Endothelial cell of umbilical vein (primary cell): ENCODE measurements at regions not wholly inside any gene's neighbourhood (a gene's known extent, or its start where the extent isn't known, plus 50 kb on each side); places are given as distances from the start of the nearest gene placed in this dataset.

Source experiments
- BruUV-seq: library from RNA; stranded (reverse); fragments of 400-500 nt; replicated peaks from 2 replicates; lab custom pipeline; 2021; lab: Mats Ljungman, UMichigan
- CTCF ChIA-PET: fragments of 300-600, 350-600 bp; sonication (Branson Sonifier 250); formaldehyde crosslinking; loops from one replicate; lab custom pipeline; 2021; ENCODE audit warnings: antibody characterized with exemption, inconsistent platforms; lab: Charles Lee
- POLR2A ChIA-PET: fragments of 300-600, 350-600 bp; sonication (Branson Sonifier 250); formaldehyde crosslinking; loops from one replicate; lab custom pipeline; 2021; ENCODE audit warnings: antibody characterized with exemption, inconsistent platforms; lab: Charles Lee
- DNase-seq: peaks from one replicate; pipeline ENCODE4 v3.0.0-alpha.2; 2011; ENCODE audit warnings: low read depth, low spot score
- FAIRE-seq: peaks from 2 replicates; lab custom pipeline; 2011; peaks lifted over from hg19 to GRCh38; lab: Jason Lieb, UNC
- H2AFZ ChIP-seq: 2 replicates; pipeline ENCODE4 v1.6.0; 2012; ENCODE audit warnings: low read depth, low read length, control low read depth, inconsistent platforms
- H3K27ac ChIP-seq: 2 replicates; pipeline ENCODE4 v1.5.1; 2011; ENCODE audit warnings: low read depth, mild to moderate bottlenecking, control low read depth, low read length, moderate library complexity; ENCODE audit not compliant: insufficient read depth
- H3K27me3 ChIP-seq, 2 experiments: 2 replicates each; pipeline versions ENCODE4 v1.6.0 to v1.6.1; 2011; ENCODE audit warnings: low read length in 2 of 2, mixed read lengths in 1 of 2; ENCODE audit not compliant: control insufficient read depth in 2 of 2, insufficient read depth in 2 of 2
- H3K36me3 ChIP-seq, 2 experiments: 2 replicates in 1 of 2; 3 replicates in 1 of 2; pipeline ENCODE4 v1.5.1; 2011; ENCODE audit warnings: low read length in 2 of 2, mild to moderate bottlenecking in 1 of 2, moderate library complexity in 1 of 2; ENCODE audit not compliant: control insufficient read depth in 2 of 2, insufficient read depth in 2 of 2; ENCODE audit errors: extremely low read depth in 1 of 2
- H3K4me1 ChIP-seq: 3 replicates; pipeline ENCODE4 v1.5.1; 2011; ENCODE audit warnings: mild to moderate bottlenecking, low read length; ENCODE audit not compliant: control insufficient read depth, insufficient read depth; ENCODE audit errors: extremely low read depth
- H3K4me2 ChIP-seq: 2 replicates; pipeline ENCODE4 v1.6.1; 2011; ENCODE audit warnings: low read length, control low read depth, mixed read lengths; ENCODE audit not compliant: insufficient read depth
- H3K4me3 ChIP-seq, 3 experiments: fragments of 200-600 bp in 1 of 3; sonication (generic), shearing (Covaris generic) in 1 of 3; replicated peaks in 1 of 3; 2 replicates each; pipeline ENCODE4 v1.5.1; 2011 to 2016; ENCODE audit warnings: control low read depth in 3 of 3, low read length in 3 of 3, mild to moderate bottlenecking in 2 of 3, inconsistent platforms in 1 of 3, low read depth in 1 of 3, moderate library complexity in 1 of 3; ENCODE audit not compliant: insufficient read depth in 1 of 3
- H3K79me2 ChIP-seq: 2 replicates; pipeline ENCODE4 v1.6.0; 2012; ENCODE audit warnings: low read length, inconsistent platforms; ENCODE audit not compliant: control insufficient read depth, insufficient read depth
- H3K9ac ChIP-seq: replicated peaks from 2 replicates; pipeline ENCODE3; 2011; ENCODE audit warnings: low read length, control low read depth; ENCODE audit not compliant: insufficient read depth; ENCODE audit errors: extremely low read depth
- H3K9me1 ChIP-seq: replicated peaks from 3 replicates; pipeline ENCODE4 v1.6.0; 2011; ENCODE audit warnings: mild to moderate bottlenecking, low read length; ENCODE audit not compliant: control insufficient read depth, insufficient read depth; ENCODE audit errors: extremely low read depth
- H3K9me3 ChIP-seq: replicated peaks from 2 replicates; pipeline ENCODE4 v1.5.1; 2012; ENCODE audit warnings: low read length, inconsistent platforms; ENCODE audit not compliant: control insufficient read depth, insufficient read depth
- H4K20me1 ChIP-seq: replicated peaks from 2 replicates; pipeline ENCODE3; 2011; ENCODE audit warnings: mild to moderate bottlenecking, low read length; ENCODE audit not compliant: control insufficient read depth, insufficient read depth; ENCODE audit errors: extremely low read depth
- CTCF ChIP-seq, 2 donors: IDR thresholded peaks; 1 replicate in 1 of 2; 2 replicates in 1 of 2; pipeline ENCODE4 v1.5.1; 2011; ENCODE audit warnings: low read length in 2 of 2, mild to moderate bottlenecking in 2 of 2, moderate library complexity in 2 of 2, control low read depth in 1 of 2, inconsistent platforms in 1 of 2, low read depth in 1 of 2; ENCODE audit not compliant: insufficient read depth in 1 of 2; ENCODE audit errors: extremely low read depth in 1 of 2
- EZH2 ChIP-seq: IDR thresholded peaks from 2 replicates; pipeline ENCODE4 v1.6.1; 2012; ENCODE audit warnings: borderline replicate concordance, low read depth, mild to moderate bottlenecking, moderate library complexity, low read length, inconsistent platforms; ENCODE audit not compliant: severe bottlenecking
- FOS ChIP-seq: IDR thresholded peaks from 2 replicates; pipeline ENCODE4 v1.6.1; 2011; ENCODE audit warnings: mild to moderate bottlenecking, low read length, moderate library complexity, borderline replicate concordance; ENCODE audit not compliant: insufficient read depth
- GATA2 ChIP-seq: IDR thresholded peaks from 2 replicates; pipeline ENCODE4 v1.7.0; 2011; ENCODE audit warnings: low read depth, mild to moderate bottlenecking, moderate library complexity, mixed read lengths, low read length; ENCODE audit not compliant: insufficient read length, insufficient read depth
- JUN ChIP-seq: IDR thresholded peaks from 2 replicates; pipeline ENCODE4 v1.6.1; 2011; ENCODE audit warnings: borderline replicate concordance, low read depth; ENCODE audit not compliant: insufficient read length, insufficient read depth
- MAX ChIP-seq: IDR thresholded peaks from 2 replicates; pipeline ENCODE4 v1.6.1; 2011; ENCODE audit not compliant: insufficient read depth, insufficient read length
- MYC ChIP-seq: IDR thresholded peaks from one replicate; pipeline ENCODE4 v1.6.1; 2011; ENCODE audit warnings: mild to moderate bottlenecking, low read depth, low read length
- POLR2A ChIP-seq: IDR thresholded peaks from 2 replicates; pipeline ENCODE4 v1.6.1; 2012; ENCODE audit warnings: low read depth, mild to moderate bottlenecking, control low read depth, low read length
- POLR2AphosphoS5 ChIP-seq: IDR thresholded peaks from 2 replicates; pipeline ENCODE4 v1.6.1; 2012; ENCODE audit warnings: low read depth, mild to moderate bottlenecking, control low read depth, low read length, moderate library complexity; ENCODE audit not compliant: insufficient read depth
- dilution Hi-C: fragments of 300-500 bp; cut with MboI; formaldehyde crosslinking; loops from one replicate; pipeline ENCODE4 v1.15.0; 2019; ENCODE audit warnings: low sequenced_read_pairs; ENCODE audit not compliant: extremely low pct_ligation_motif_present
- intact Hi-C: fragments of 100-400 bp; cut with micrococcal nuclease; formaldehyde crosslinking; loops from one replicate; pipeline ENCODE4 v1.10.0; 2022

GRCh38 chr15:70339571-70340493 lies 242.1 kb upstream of the TLE3 start:
- POLR2A ChIA-PET, result no interaction called here
- FAIRE-seq, result no peak
- H3K4me1 ChIP-seq, result no peaks in the 10 kb centered on the region

More at GRCh38 chr15:70339571-70340493, 242.1 kb upstream of the TLE3 start:
- no peaks in the 10 kb centered on the region for H3K9me1 ChIP-seq
- H3K27ac ChIP-seq, result no peak overlapping the region
- no peak overlapping the region for H3K9ac ChIP-seq
- H3K36me3 ChIP-seq, result no peaks in the 10 kb centered on the region
- DNase-seq, result peak; percentile 27
- CTCF ChIA-PET, result interaction anchor here (0.7 to 1.5 kb wide), 2 partner anchors 10 to 11 kb away, joined by 3 read pairs; no protein-coding TSS in a partner anchor
- no peak overlapping the region for H3K4me2 ChIP-seq
- no peaks in the 10 kb centered on the region for H3K79me2 ChIP-seq
- intact Hi-C loops, result no loop called here
- no peak for TF ChIP-seq POLR2AphosphoS5
- TF ChIP-seq CTCF (IDR thresholded peaks at IDR 0.05; ENCODE audit: extremely low read depth in 1 of 2, insufficient read depth in 1 of 2, low read depth in 1 of 2, low read length in 2 of 2), result no peak
- TF ChIP-seq MYC, result no peak
- no peak for TF ChIP-seq FOS
- TF ChIP-seq MAX, result no peak
- TF ChIP-seq EZH2, result no peak
- no peak for TF ChIP-seq JUN
- TF ChIP-seq POLR2A, result no peak
- TF ChIP-seq GATA2, result no peak
- no TSS peak for BruUV-seq
- H2AFZ ChIP-seq, result no peak overlapping the region
- no peaks in the 10 kb centered on the region for H3K27me3 ChIP-seq
- H3K9me3 ChIP-seq, result no peaks in the 10 kb centered on the region
- H4K20me1 ChIP-seq, result no peaks in the 10 kb centered on the region
- H3K4me3 ChIP-seq, result no peak overlapping the region
- dilution Hi-C loops, result no loop called here
